ENCODE measurements at regions not wholly inside any gene's neighbourhood (a gene's known extent, or its start where the extent isn't known, plus 50 kb on each side); places are given as distances from the start of the nearest gene placed in this dataset.
"Not testable (repeated sequence)": the region's sequence is repeated elsewhere in the genome, so short reads cannot be mapped to it uniquely, and the experiment has no call there.

DNA sequence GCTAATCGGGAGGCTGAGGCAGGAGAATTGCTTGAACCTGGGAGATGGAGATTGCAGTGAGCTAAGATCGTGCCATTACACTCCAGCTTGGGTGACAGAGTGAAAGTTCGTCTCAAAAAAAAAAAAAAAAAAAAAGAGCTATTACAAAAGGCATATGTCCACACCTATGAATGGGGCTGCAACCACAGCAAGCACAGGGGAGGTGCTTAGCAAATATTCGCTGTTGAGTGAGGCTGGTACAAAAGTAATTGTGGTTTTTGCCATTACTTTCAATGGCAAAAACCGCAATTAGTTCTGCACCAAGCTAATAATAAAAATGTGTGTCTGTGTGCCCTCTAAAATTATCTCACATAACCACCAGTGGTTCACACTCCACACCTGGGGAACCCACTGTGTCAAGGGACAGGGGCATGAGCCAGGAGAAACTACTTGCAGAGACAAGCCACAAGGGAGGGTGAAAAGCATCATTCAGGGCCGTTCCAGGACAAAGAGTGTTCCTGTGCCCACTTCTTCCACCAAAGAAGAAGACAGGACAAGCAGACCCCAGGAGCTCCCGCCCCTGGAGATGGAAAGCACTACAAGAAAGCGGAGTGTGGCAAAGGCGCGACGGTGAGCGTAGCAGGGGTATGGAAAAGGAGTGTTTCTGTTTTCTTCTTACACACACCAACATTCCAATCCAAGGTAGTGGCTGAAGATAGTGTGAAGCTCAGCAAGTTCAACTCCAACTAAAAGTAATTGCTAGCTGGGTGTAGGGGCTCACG is 84.4 kb upstream of the CNEP1R1 start:
- no peak for DNase-seq

GRCh38 chr16:49944221-49944620 is 80.8 kb upstream of the CNEP1R1 start:
- no peak for DNase-seq

GRCh38 chr16:49947907-49948678 is 76.9 kb upstream of the CNEP1R1 start:
- DNase-seq: no peak

GRCh38 chr16:49951574-49952195 is 73.3 kb upstream of the CNEP1R1 start:
- no peak for DNase-seq

DNA sequence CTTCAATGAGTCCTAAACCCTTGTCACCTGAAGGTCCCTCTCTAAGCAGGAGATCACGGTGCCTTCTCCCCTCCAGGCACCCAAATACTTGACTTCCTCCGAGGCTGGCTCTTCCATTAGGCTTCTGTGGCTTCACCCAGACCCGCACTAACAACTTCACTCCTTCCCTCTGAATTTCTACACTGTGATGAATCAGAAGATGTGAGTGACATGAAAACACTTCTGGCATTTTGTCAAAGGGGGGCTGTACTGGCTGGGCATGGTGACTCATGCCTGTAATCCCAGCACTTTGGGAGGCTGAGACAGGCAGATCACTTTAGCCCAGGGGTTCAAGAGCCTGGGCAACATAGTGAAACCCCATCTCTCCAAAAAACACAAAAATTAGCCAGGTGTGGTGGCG is 72.6 kb upstream of the CNEP1R1 start:
- DNase-seq: peak; percentile 65

DNA sequence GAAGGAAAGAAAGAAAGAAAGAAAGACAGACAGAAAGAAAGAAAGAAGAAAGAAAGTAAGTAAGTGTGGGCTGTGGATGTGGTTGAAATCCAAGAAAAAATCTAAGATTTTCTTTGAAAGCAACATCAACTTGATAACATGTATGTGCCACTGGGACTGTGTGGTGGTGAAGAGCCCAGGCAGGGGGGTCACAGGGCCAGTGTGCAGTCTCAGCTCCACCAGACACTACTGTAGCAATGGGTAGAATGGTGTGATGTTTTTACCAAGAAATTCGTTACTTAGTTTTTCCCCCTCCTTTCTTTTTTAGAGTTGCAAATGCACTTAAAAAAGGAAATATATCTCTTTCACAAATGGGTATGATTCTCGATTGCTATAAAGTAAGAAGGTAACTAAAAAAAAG is 71.9 kb upstream of the CNEP1R1 start:
- DNase-seq: no peak

DNA sequence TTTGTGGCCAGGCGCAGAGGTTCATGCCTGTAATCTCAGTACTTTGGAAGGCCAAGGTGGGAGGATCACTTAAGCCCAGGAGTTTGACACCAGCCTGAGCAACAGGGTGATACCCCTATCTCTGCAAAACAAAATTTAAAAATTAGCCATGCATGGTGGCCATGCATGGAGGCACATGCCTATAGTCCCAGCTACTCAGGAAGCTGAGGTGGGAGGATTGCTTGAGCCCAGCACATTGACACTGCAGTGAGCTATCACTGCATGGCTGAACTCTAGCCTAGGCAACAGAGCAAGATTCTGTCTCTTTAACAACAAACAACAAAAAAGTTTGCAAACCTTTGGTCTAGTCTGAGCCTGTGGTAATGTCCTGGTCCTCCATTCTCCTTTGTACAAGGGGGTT is 69.2 kb upstream of the CNEP1R1 start:
- DNase-seq: no peak

DNA sequence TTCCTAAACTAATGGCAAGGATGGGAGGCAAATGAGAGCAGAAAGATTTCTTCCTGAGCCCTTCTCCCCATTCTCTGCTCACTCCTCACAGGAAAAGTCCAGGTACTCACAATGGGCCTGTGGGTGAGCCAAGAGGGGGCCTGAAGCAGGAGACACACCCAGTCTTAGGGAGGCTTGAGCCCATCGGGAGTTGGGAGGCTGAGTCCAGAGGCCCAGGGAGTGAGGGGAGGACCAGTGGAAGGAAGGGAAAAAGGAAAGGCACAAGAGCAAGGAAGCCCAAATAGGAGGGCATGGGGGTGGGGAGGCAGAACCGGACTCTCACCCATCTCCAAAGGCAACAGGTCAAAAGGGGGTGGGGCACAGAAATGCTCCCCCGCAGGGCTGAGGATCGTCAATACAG is 68.1 kb upstream of the CNEP1R1 start:
- no peak for DNase-seq

DNA sequence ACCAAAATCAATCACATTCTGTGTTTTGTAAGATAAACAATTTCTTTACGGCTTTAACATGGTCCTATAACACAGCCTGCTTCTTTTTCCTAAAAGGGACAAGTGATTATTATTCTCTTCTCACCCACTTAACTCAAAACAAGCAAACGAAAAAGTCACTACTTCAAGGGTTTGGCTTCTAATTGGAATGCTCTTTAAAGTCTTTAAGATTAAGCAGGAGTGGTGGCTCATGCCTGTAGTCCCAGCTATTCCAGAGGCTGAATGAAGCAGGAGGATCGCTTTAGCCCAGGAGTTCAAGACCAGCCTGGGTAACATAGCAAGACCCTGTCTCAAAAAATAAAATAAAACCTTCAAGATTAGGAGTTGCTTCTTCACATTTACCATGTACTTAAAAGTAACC is 66.6 kb upstream of the CNEP1R1 start:
- DNase-seq: no peak

DNA sequence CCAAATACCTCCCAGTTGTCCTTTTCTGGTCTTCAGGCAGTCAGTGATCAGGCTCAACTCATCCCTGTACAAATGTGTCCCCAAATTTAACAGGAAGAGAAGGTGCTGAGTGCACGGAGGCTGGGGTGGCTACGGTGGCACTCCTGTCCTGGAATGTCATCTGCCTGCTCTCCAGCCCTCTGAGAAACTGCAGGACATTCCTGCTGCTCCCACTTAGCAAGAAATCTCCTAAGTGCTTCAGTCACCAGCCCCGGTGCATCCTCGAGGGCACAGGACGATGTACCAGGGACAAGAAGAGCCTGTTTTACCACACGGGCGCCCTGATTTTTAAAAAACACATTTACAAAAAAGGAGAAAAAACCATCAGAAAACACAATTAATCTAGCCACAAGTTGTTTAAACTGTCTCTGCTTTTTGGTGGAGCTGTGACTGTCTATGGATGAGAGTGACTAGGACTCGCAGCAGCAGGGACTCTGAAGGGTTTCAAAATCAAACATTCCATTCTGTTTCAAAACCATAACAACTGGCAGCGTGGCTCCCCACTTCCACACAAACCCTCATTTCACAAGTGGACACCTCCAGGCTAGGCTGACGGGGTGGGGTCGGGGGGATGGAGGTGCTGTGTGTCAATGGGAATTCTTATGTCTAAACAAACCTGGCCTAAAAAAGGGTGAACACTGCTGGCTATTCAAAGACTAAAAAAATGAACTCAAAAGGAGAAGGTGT is 65.3 kb upstream of the CNEP1R1 start:
- DNase-seq: no peak

DNA sequence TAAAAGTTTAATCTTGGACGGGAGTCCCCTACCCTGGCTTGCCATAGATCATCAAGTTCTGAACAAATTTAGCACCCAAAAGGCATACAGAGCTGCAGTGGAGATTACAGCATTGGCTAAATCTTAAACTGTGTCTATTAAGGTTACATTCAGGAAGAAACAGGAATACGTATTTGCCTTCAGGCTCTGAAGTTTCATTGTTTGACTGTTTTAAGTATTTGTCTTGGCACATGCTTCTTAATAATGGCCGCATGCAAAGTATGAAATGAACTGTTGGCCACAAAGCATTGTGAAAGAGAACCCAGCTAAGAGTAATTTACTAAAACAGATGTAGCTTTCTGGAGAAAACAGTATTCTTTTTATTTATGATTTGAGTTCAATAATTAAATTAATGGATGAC is 63.9 kb upstream of the CNEP1R1 start:
- no peak for DNase-seq

- DNase-seq: not testable (repeated sequence)
These were observed 62.5 kb upstream of the CNEP1R1 start for GRCh38 chr16:49962566-49962965.

GRCh38 chr16:49964316-49964715 is 60.7 kb upstream of the CNEP1R1 start:
- no peak for DNase-seq

GRCh38 chr16:49964973-49965372 is 60.1 kb upstream of the CNEP1R1 start:
- DNase-seq: no peak

- DNase-seq: no peak
These were observed 57.9 kb upstream of the CNEP1R1 start for GRCh38 chr16:49967012-49967559.

GRCh38 chr16:49969091-49970030 is 55.7 kb upstream of the CNEP1R1 start:
- no peak for DNase-seq

GRCh38 chr16:49970797-49971431 is 54.1 kb upstream of the CNEP1R1 start:
- no peak for DNase-seq

- DNase-seq: no peak
These were observed 52.7 kb upstream of the CNEP1R1 start for GRCh38 chr16:49972280-49972679.

DNA sequence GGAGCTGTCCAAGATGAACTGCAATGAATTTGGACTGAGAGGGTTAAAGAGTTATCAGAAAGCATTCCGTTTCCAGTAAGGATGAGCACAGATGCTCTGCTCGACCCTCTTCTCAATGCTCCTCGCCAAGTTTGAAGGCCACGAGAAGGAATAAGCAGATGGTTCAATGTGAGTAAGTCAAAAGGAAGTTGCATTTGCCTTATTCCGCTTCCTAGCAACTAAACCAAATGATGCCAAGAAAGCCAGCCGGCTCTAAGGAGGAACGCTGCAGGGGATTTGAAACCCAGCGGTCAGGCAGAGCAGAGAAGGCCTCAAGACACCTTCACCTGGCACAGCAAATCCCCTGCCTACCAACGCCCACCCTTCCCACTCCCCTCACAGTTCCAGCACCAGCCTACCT is 52.1 kb upstream of the CNEP1R1 start:
- no peak for DNase-seq
